AG04449 (cell line): ENCODE measurements at regions not wholly inside any gene's neighbourhood (a gene's known extent, or its start where the extent isn't known, plus 50 kb on each side); places are given as distances from the start of the nearest gene placed in this dataset.

Experiments used
- CTCF ChIA-PET: fragments of 350-600 bp; formaldehyde crosslinking; extraction: SDS; loops from one replicate; lab custom pipeline; 2021; ENCODE audit warnings: antibody characterized with exemption; lab: Yijun Ruan, JAX
- POLR2A ChIA-PET: fragments of 400-600, 350-600 bp; formaldehyde crosslinking; extraction: SDS; loops from one replicate; lab custom pipeline; 2020; ENCODE audit warnings: antibody characterized with exemption, inconsistent platforms; lab: Yijun Ruan, JAX
- DNase-seq: peaks from one replicate; pipeline ENCODE4 v3.0.0-alpha.2; 2010; ENCODE audit warnings: low read depth, low spot score
- H3K4me3 ChIP-seq: 2 replicates; pipeline ENCODE4 v1.5.1; 2011; ENCODE audit warnings: low read depth, mild to moderate bottlenecking, control low read depth, low read length
- CTCF ChIP-seq: IDR thresholded peaks from one replicate; pipeline ENCODE4 v1.5.1; 2011; ENCODE audit warnings: mild to moderate bottlenecking, moderate library complexity, low read length, control low read depth, inconsistent platforms; ENCODE audit not compliant: insufficient read depth; ENCODE audit errors: missing control alignments

DNA sequence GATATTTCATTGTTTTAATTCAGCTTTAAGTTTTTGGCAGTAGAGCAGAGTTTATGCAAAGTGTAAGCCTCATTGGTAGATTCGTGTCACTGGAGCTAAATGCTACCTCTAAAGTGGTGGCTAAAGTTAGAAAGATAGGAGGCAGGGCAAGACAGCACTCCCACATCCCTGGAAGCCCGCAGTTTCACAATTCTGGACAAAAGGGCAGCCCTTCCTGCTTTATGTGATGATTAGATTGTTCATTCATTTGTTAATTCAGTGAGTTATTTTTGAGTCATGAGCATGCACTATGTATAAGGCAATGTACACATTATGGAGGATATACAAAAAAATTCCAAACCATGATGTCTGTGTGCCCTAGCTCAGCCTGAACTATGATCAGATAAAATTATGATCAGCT lies 52.1 kb upstream of the EIF3M start:
- CTCF ChIA-PET, result no interaction called here
- POLR2A ChIA-PET, result no interaction called here
- no peak overlapping the region for H3K4me3 ChIP-seq
- DNase-seq, result no peak
- TF ChIP-seq CTCF, result no peak

DNA sequence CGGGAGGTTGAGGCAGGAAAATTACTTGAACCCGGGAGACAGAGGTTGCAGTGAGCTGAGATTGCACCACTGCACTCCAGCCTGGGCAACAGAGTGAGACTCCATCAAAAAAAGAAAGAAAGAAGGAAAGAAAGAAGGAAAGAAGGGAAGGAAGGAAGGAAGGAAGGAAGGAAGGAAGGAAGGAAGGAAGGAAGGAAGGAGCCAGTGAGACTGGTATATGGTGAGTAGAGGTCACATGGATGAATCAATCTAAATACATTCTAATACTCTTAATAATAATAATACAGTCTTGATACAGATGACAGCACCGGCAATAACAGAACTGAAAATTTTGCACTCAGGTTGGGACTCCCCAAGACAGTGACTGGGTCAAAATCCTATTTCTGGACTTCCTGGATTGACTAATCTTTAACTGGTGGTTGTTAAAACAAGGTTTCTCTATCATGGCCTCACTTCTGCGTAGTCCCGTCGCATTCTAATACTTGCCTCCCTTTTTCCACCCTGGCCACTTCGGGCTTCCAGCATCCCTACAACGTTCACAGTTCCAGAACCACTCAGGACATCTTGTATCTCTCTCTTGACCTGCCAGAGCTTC lies 53.5 kb upstream of the EIF3M start:
- ChIA-PET CTCF (no interaction called here), POLR2A (no interaction called here)
- no peak overlapping the region for H3K4me3 ChIP-seq
- TF ChIP-seq CTCF, result no peak
- DNase-seq, result no peak

- no peak for DNase-seq
- no peak for TF ChIP-seq CTCF
These were observed 56.1 kb upstream of the EIF3M start for GRCh38 chr11:32527261-32528175.

GRCh38 chr11:32526760-32527159 lies 56.9 kb upstream of the EIF3M start:
- no peak for DNase-seq
- no peak for TF ChIP-seq CTCF
- CTCF ChIA-PET, result no interaction called here
- POLR2A ChIA-PET, result no interaction called here
- H3K4me3 ChIP-seq, result no peak overlapping the region

More at GRCh38 chr11:32527261-32528175, 56.1 kb upstream of the EIF3M start:
- POLR2A ChIA-PET, result no interaction called here
- no peak overlapping the region for H3K4me3 ChIP-seq
- CTCF ChIA-PET, result no interaction called here

- H3K4me3 ChIP-seq, result no peak overlapping the region
- CTCF ChIA-PET, result no interaction called here
- POLR2A ChIA-PET, result no interaction called here
- no peak for DNase-seq
- TF ChIP-seq CTCF, result no peak
These were observed 71.7 kb upstream of the EIF3M start for GRCh38 chr11:32511926-32512325.

DNA sequence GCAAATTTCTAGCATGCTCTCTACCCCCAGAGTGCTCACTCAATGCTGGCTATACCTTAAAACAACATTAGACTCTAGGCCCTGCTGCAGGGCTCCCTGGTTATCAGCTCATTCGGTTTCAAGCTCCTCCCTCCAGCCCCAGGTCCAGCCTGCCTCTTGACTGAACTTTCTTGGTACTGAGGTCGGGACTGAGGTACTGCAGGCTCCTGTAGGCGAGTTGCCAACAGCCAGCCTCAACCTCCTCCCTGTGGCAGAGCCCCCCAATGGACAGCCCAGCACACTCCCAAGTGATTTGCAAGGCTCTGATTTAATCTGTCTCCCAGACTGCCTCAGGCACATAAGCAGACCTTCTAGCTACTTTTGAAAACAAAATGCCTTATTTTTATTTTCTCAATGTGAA lies 73.6 kb upstream of the EIF3M start:
- no peak for TF ChIP-seq CTCF
- H3K4me3 ChIP-seq, result no peak overlapping the region
- no peak for DNase-seq
- CTCF ChIA-PET, result no interaction called here
- POLR2A ChIA-PET, result no interaction called here
